Heart left ventricle (tissue), 16 donors: ENCODE measurements at regions not wholly inside any gene's neighbourhood (a gene's known extent, or its start where the extent isn't known, plus 50 kb on each side); places are given as distances from the start of the nearest gene placed in this dataset.

Experiments used
- ATAC-seq, 4 donors: fragments of 200-7000 bp; cut with Tn5 transposase; one replicate each; pipeline ENCODE4 v1.9.1; 2020 to 2022; ENCODE audit warnings: moderate library complexity in 4 of 4, mild to moderate bottlenecking in 3 of 4, moderate number of reproducible peaks in 1 of 4
- DNase-seq, 5 donors: peaks; one replicate each; pipeline ENCODE4 v3.0.0-alpha.2; 2020
- H3K27ac ChIP-seq, 12 donors: fragments of 200-600 bp; sonication (generic) in 4 of 12; one replicate each; pipeline versions ENCODE4 v1.5.0 to v1.8.0; 2016 to 2022; ENCODE audit warnings: mild to moderate bottlenecking in 2 of 12
- H3K27me3 ChIP-seq, 9 donors: fragments of 200-600 bp; sonication (generic) in 2 of 9; one replicate each; pipeline versions ENCODE4 v1.5.1 to v1.8.0; 2016 to 2022; ENCODE audit warnings: mild to moderate bottlenecking in 3 of 9
- H3K36me3 ChIP-seq, 9 donors: fragments of 200-600 bp; sonication (generic) in 2 of 9; one replicate each; pipeline versions ENCODE4 v1.5.0 to v1.8.0; 2018 to 2022; ENCODE audit warnings: mild to moderate bottlenecking in 2 of 9
- H3K4me1 ChIP-seq, 12 donors: fragments of 200-600 bp; sonication (generic) in 4 of 12; one replicate each; pipeline versions ENCODE4 v1.5.0 to v1.8.0; 2016 to 2022; ENCODE audit warnings: mild to moderate bottlenecking in 3 of 12
- H3K4me3 ChIP-seq, 12 donors: fragments of 200-600 bp; sonication (generic) in 4 of 12; one replicate each; pipeline versions ENCODE4 v1.5.0 to v1.8.0; 2017 to 2022; ENCODE audit warnings: mild to moderate bottlenecking in 9 of 12, moderate library complexity in 4 of 12
- H3K9me3 ChIP-seq, 12 donors: fragments of 200-600 bp; sonication (generic) in 4 of 12; one replicate each; pipeline versions ENCODE4 v1.5.0 to v1.8.0; 2016 to 2022; ENCODE audit warnings: mild to moderate bottlenecking in 1 of 12
- CTCF ChIP-seq, 12 donors: fragments of 200-600 bp; sonication (generic) in 4 of 12; IDR thresholded peaks; one replicate each; pipeline versions ENCODE4 v1.5.0 to v1.8.0; 2018 to 2022; ENCODE audit warnings: antibody characterized with exemption in 12 of 12, mild to moderate bottlenecking in 5 of 12
- POLR2A ChIP-seq, 2 donors: fragments of 450-650 bp; IDR thresholded peaks; one replicate each; pipeline ENCODE4 v1.6.1; 2017; ENCODE audit warnings: antibody characterized with exemption in 2 of 2, mild to moderate bottlenecking in 2 of 2, moderate library complexity in 2 of 2
- WGBS, 4 donors: extraction: QIAGEN DNeasy Blood & Tissue Kit in 2 of 4; methylation state at CpG; one replicate each; pipeline versions ENCODE4 v1.1.5 to v1.1.7; 2013 to 2018; 5-methylcytosine and 5-hydroxymethylcytosine counted together
- intact Hi-C, 10 donors: fragments of 100-400 bp; cut with DNase I; formaldehyde crosslinking; loops; one replicate each; pipeline versions ENCODE4 v1.11.1 to v1.14.2; 2022
- donor health status: ischemic (EF 13 %, LVEDD 7.1; RV severe dilation, severe dysfunction).
- donor health status: healthy with polysubstance abuse.
- donor health status: DM: no; HTN: yes; CAD: no.
- donor health status: DM: no; HTN: no; CAD: no.
- donor health status: ischemic (EF 25% LVEDD 6.9; RV normal size, moderate dysfunction).
- donor health status: ischemic (EF 25% LVEDD 5.7; RV mildly dilated, moderate dysfunction).
- donor health status: healthy.
- donor health status: DM: yes; HTN: yes; CAD: no.
- donor health status: ischemic (EF 35%, LVEDD 5.7; RV mildly dilated, moderate dysfunction).
- donor health status: nonischemic (EF 11% LVEDD 7.7; RV severe dilation, severe dysfunction).
- donor health status: DM: yes; HTN: yes; CAD: no.
- donor health status: PGD.
- donor health status: ischemic (EF 29% LVEDD 5.4; RV normal size, mild dysfunction).
- donor health status: nonischemic (EF 23%, LVEDD 6.1; RV moderate dilation, normal function).

DNA sequence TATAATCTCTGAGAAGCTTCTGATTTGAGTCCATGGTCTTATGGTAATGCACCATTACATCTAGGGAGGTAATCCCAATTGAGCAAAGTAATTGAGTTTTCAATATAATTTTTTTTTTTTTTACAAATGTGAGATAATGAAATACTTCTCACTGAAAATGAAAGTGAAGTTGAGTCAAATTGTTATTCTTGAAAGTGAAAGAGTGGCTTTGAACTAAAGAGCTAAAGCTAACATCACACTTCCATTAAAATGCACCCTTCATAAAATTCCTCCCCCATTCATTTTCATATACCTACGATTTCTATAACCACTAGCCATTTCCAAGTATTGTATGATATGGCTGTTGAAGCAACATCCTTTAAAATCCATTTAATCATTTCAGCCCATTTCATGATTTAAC lies 149.1 kb upstream of the IMPG1 start:
- Histone ChIP-seq H3K4me1 (no peaks in the 10 kb centered on the region), H3K27me3 (peaks cover 0 to 4% (median 0%) of the 10 kb centered on the region in 9 donors), H3K27ac (no peak overlapping the region), H3K9me3 (no peaks in the 10 kb centered on the region), H3K36me3 (no peaks in the 10 kb centered on the region), H3K4me3 (no peak overlapping the region)
- no peak for DNase-seq
- no peak for ATAC-seq
- TF ChIP-seq CTCF (IDR thresholded peaks at IDR 0.05) (no peak), POLR2A (IDR thresholded peaks at IDR 0.05) (no peak)
- 76 to 94% (median 86%) methylated on average over 1 of the region's 1 CpG for WGBS, 4 donors
- intact Hi-C loops = no loop called here

DNA sequence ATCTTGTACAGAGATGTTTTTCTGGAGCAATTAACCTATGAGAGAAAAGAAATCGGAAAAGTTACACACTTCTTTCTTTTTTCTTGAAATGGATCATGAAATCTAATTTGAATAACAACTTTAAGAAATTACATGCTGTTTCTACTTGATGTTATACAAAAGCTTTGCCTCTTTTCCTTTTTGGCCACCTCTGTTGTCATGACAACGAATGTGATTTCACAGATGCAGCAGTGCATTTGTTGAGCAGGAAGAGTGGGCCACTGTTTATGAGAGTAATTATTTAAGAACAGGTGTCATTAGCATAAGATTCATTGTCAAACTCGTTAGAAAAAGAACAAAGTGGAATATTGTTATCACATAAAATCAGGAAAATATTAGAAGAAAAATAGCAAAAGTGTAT lies 148.3 kb upstream of the IMPG1 start:
- no peaks in the 10 kb centered on the region for H3K9me3 ChIP-seq
- H3K27ac ChIP-seq = no peak overlapping the region
- peaks cover 0 to 4% (median 0%) of the 10 kb centered on the region in 9 donors for H3K27me3 ChIP-seq
- TF ChIP-seq CTCF (IDR thresholded peaks at IDR 0.05) (no peak), POLR2A (IDR thresholded peaks at IDR 0.05) (no peak)
- no peaks in the 10 kb centered on the region for H3K4me1 ChIP-seq
- no peak for ATAC-seq
- intact Hi-C loops = no loop called here
- no peak overlapping the region for H3K4me3 ChIP-seq
- WGBS, 4 donors = 56 to 65% (median 61%) methylated on average over 3 of the region's 3 CpGs
- no peak for DNase-seq
- no peaks in the 10 kb centered on the region for H3K36me3 ChIP-seq

- Histone ChIP-seq H3K36me3 (no peaks in the 10 kb centered on the region), H3K4me3 (no peak overlapping the region), H3K4me1 (no peaks in the 10 kb centered on the region), H3K27me3 (no peaks in the 10 kb centered on the region), H3K27ac (no peak overlapping the region), H3K9me3 (peaks cover 0 to 3% (median 0%) of the 10 kb centered on the region in 12 donors)
- WGBS, 4 donors = 68 to 78% (median 69%) methylated on average over 2 of the region's 2 CpGs
- DNase-seq (no peak), ATAC-seq (no peak)
- TF ChIP-seq POLR2A (IDR thresholded peaks at IDR 0.05) (no peak), CTCF (IDR thresholded peaks at IDR 0.05) (no peak)
- intact Hi-C loops = no loop called here
Measured at GRCh38 chr6:76217606-76218005, 145.1 kb upstream of the IMPG1 start.

DNA sequence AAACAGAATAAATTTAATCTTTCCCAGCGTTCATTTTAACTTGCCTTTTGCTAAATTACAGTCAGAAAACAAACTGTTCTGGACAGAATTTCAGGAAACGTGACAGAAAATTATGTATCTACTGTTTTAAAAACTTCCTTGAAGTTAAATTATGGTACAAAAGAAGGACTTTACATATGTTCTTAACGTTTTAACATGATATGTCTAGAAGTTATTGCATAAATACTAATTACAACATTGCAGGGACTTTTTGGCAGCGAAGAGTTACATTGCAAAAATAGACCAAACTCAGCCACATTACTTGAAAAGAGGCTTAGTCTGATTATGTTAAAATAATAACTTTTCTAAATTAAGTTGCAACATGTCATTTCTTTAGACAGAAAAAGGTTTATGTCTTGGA lies 142.1 kb upstream of the IMPG1 start:
- ATAC-seq (no peak), DNase-seq (no peak)
- no peak for TF ChIP-seq CTCF (IDR thresholded peaks at IDR 0.05)
- no peaks in the 10 kb centered on the region for H3K27me3 ChIP-seq
- no peak overlapping the region for H3K27ac ChIP-seq
- no peaks in the 10 kb centered on the region for H3K36me3 ChIP-seq
- intact Hi-C loops = no loop called here
- H3K4me1 ChIP-seq = no peaks in the 10 kb centered on the region
- 61 to 74% (median 68%) methylated on average over 4 of the region's 4 CpGs for WGBS, 4 donors
- H3K4me3 ChIP-seq = no peak overlapping the region
- peaks cover 0 to 5% (median 0%) of the 10 kb centered on the region in 12 donors for H3K9me3 ChIP-seq
